ENCODE measurements at regions not wholly inside any gene's neighbourhood (a gene's known extent, or its start where the extent isn't known, plus 50 kb on each side); places are given as distances from the start of the nearest gene placed in this dataset.

DNA sequence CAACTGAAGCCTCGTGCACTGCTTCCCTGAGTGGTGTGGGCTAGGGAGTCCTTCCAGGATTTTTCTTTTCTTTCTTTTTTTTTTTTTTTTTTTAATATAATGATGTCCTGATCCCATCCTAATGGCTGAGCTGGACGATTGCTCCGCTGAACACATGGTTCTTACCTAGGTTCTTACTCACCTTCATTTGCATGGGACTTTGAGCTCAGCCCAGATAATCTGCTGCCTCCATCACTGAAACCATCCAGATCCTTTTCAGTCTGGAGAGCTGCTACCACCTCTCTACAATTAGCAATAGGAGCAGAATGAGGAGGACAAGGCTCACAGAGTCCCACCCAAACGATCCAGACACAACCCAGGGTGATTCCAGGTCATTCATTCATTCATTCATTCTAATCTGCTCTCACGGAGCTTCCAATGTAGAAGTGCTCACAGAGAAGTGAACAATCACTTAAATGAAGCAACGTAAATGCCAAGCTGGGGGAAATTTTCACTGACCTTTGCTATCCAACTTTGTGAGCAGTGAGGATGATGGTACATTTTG is 246.3 kb upstream of the RREB1 start:
- DNase-seq (no peak), ATAC-seq (no peak)
- intact Hi-C loops (cut with micrococcal nuclease): no loop called here
- H3K9me3 Mint-ChIP-seq: no peaks in the 10 kb centered on the region
- no peak overlapping the region for H3K27ac Mint-ChIP-seq
- H3K4me3 Mint-ChIP-seq: no peak overlapping the region
- ChIA-PET CTCF (interaction anchor here (1.1 kb wide), 1 partner anchor 377 kb away, joined by 3 read pairs; no protein-coding TSS in a partner anchor), POLR2A (no interaction called here)
- H3K4me1 Mint-ChIP-seq (ENCODE audit: low read depth): peaks cover 8% of the 10 kb centered on the region
- H3K27me3 Mint-ChIP-seq: no peaks in the 10 kb centered on the region
- TF ChIP-seq, protein P1, sequence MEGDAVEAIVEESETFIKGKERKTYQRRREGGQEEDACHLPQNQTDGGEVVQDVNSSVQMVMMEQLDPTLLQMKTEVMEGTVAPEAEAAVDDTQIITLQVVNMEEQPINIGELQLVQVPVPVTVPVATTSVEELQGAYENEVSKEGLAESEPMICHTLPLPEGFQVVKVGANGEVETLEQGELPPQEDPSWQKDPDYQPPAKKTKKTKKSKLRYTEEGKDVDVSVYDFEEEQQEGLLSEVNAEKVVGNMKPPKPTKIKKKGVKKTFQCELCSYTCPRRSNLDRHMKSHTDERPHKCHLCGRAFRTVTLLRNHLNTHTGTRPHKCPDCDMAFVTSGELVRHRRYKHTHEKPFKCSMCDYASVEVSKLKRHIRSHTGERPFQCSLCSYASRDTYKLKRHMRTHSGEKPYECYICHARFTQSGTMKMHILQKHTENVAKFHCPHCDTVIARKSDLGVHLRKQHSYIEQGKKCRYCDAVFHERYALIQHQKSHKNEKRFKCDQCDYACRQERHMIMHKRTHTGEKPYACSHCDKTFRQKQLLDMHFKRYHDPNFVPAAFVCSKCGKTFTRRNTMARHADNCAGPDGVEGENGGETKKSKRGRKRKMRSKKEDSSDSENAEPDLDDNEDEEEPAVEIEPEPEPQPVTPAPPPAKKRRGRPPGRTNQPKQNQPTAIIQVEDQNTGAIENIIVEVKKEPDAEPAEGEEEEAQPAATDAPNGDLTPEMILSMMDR (IDR thresholded peaks at IDR 0.05): no peak
- H3K36me3 Mint-ChIP-seq (ENCODE audit: low read depth): no peaks in the 10 kb centered on the region

DNA sequence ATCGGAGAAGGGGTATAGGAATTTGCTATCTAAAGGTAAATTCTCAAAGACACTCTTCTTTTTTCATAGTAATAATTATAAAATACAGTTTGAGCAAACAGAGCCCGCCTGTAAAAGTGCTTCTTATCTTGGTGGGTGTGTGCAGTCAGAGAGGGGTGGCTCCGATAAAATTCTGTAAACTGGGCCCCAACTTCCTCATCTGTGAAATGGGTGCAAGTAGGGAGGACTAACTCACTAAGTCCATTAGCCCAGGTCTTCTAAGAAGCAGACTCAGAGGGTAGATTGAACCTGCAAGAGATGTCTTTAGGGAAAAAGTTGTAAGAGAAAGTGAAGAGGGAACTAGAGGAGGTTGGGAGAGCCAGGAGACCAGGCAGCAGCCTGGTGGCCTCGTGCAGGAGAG is 245.8 kb upstream of the RREB1 start:
- no peak overlapping the region for H3K4me3 Mint-ChIP-seq
- H3K27ac Mint-ChIP-seq: no peak overlapping the region
- DNase-seq (no peak), ATAC-seq (no peak)
- ChIA-PET POLR2A (no interaction called here), CTCF (no interaction called here)
- intact Hi-C loops (cut with micrococcal nuclease): no loop called here
- no peaks in the 10 kb centered on the region for H3K36me3 Mint-ChIP-seq (ENCODE audit: low read depth)
- no peaks in the 10 kb centered on the region for H3K27me3 Mint-ChIP-seq
- H3K4me1 Mint-ChIP-seq (ENCODE audit: low read depth): peaks cover 3% of the 10 kb centered on the region
- no peaks in the 10 kb centered on the region for H3K9me3 Mint-ChIP-seq
- TF ChIP-seq, protein P1 (IDR thresholded peaks at IDR 0.05): no peak

DNA sequence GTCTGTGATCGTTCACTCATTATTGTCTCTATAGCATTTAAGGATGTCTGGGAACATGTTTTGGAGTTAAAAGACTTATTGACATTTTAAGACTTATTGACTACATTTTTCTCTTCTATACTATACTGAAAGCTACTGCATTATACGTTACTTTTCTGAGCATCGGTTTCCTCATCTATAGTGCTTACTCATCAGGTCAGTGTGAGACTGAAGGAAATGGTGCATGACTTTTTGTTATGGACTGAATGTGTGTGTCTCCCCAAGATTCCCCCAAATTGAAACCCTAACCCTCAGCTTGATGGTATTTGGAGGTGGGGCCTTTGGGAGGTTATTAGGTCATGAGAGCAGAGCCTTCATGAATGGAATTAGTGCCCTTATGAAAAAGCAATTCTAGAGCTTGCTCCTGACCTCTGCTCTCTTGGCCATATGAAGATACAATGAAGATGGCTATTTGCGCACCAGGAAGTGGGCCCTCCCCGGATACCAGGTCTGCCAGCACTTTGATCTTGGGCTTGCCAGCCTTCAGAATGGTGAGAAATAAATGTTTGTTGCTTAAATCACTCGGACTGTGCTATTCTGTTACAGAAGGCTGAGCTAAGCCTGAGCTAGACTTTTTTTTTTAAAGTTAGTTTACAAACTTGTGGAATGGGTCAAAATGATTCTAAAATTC is 243.7 kb upstream of the RREB1 start:
- no peaks in the 10 kb centered on the region for H3K36me3 Mint-ChIP-seq (ENCODE audit: low read depth)
- H3K27me3 Mint-ChIP-seq: no peaks in the 10 kb centered on the region
- no peak overlapping the region for H3K4me3 Mint-ChIP-seq
- H3K4me1 Mint-ChIP-seq (ENCODE audit: low read depth): no peaks in the 10 kb centered on the region
- no peaks in the 10 kb centered on the region for H3K9me3 Mint-ChIP-seq
- no peak overlapping the region for H3K27ac Mint-ChIP-seq
- CTCF ChIA-PET: interaction anchor here (1.5 kb wide), 1 partner anchor 10 kb away, joined by 3 read pairs; no protein-coding TSS in a partner anchor
- no peak for ATAC-seq
- TF ChIP-seq, protein P1 (IDR thresholded peaks at IDR 0.05): no peak
- intact Hi-C loops (cut with micrococcal nuclease): no loop called here
- DNase-seq: no peak
- POLR2A ChIA-PET: interaction anchor here (0.7 to 0.8 kb wide), 2 partner anchors 23 to 174 kb away, joined by 3 to 7 read pairs; no protein-coding TSS in a partner anchor

DNA sequence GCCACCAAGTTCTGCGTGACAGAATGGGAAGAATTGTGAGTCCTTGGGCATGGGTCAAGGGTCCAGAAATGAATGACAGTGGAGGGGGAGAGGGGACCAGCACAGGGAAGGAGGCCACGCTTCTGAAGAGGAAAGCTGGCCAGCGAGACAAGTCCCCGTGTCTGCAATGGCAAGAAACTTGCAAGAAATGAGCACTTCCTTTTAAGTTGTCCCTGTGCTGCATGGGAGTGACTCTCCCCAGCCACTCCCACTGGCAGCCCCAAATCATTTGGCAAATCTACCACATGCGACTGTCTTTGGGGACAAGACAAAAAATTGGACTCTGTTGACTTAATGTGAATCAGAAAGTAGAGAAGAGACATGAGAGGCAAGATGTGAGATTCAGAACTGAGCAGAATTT is 242.2 kb upstream of the RREB1 start:
- ChIA-PET CTCF (no interaction called here), POLR2A (interaction anchor here (1.0 kb wide), 1 partner anchor 8 kb away, joined by 5 read pairs; no protein-coding TSS in a partner anchor)
- no peaks in the 10 kb centered on the region for H3K36me3 Mint-ChIP-seq (ENCODE audit: low read depth)
- H3K4me1 Mint-ChIP-seq (ENCODE audit: low read depth): no peaks in the 10 kb centered on the region
- TF ChIP-seq, protein P1 (IDR thresholded peaks at IDR 0.05): no peak
- no peaks in the 10 kb centered on the region for H3K27me3 Mint-ChIP-seq
- ATAC-seq (no peak), DNase-seq (no peak)
- intact Hi-C loops (cut with micrococcal nuclease): no loop called here
- H3K9me3 Mint-ChIP-seq: no peaks in the 10 kb centered on the region
- no peak overlapping the region for H3K27ac Mint-ChIP-seq
- no peak overlapping the region for H3K4me3 Mint-ChIP-seq

DNA sequence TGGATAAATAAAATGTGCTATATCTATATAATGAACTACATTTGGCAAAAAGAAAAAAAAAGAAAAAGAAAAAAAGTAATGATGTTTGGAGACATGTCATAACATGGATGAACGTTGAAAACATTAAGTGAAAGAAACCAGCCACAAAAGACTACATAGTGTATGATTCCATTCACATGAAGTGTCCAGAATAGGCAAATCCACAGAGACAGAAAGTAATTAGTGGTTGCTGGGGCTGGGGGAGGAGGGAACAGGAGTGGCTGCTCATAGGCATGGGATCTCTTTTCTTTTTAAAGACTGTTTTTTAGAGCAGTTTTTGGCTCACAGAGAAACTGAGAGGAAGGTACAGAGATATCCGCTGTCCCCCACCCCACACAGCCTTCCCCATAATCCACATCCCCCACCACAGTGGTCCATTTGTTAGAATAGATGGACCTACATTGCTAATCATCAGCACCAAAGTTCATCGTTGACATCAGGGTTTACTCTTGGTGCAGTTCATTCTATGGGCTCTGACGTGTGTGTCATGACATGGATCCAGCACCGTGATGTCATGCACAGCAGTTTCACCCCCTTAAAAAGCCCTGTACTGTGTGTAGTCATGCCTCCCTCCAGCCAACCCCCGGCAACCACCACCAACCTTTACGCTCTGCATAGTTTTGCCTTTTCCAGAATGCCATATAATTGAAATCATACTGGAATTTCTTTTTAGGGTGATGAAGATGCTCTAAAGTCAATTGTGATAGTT is 240.9 kb upstream of the RREB1 start:
- ChIA-PET CTCF (no interaction called here), POLR2A (interaction anchor here (1.1 kb wide), 1 partner anchor 10 kb away, joined by 3 read pairs; no protein-coding TSS in a partner anchor)
- H3K4me3 Mint-ChIP-seq: no peak overlapping the region
- TF ChIP-seq, protein P1 (IDR thresholded peaks at IDR 0.05): no peak
- DNase-seq (no peak), ATAC-seq (no peak)
- no peak overlapping the region for H3K27ac Mint-ChIP-seq
- H3K27me3 Mint-ChIP-seq: no peaks in the 10 kb centered on the region
- H3K9me3 Mint-ChIP-seq: no peaks in the 10 kb centered on the region
- intact Hi-C loops (cut with micrococcal nuclease): no loop called here
- H3K4me1 Mint-ChIP-seq (ENCODE audit: low read depth): no peaks in the 10 kb centered on the region
- H3K36me3 Mint-ChIP-seq (ENCODE audit: low read depth): no peaks in the 10 kb centered on the region

Data from activated CD8-positive, alpha-beta T cell treated with anti-CD3 and anti-CD28 coated beads for 36 hours (primary cell).